Hippocampal formation (tissue), 2 donors: ENCODE measurements at regions not wholly inside any gene's neighbourhood (a gene's known extent, or its start where the extent isn't known, plus 50 kb on each side); places are given as distances from the start of the nearest gene placed in this dataset.
"Not testable (repeated sequence)": the region's sequence is repeated elsewhere in the genome, so short reads cannot be mapped to it uniquely, and the experiment has no call there.

Source experiments
- DNase-seq, 2 donors: peaks; one replicate each; lab custom pipeline; 2025; lab: John Stamatoyannopoulos, UW

DNA sequence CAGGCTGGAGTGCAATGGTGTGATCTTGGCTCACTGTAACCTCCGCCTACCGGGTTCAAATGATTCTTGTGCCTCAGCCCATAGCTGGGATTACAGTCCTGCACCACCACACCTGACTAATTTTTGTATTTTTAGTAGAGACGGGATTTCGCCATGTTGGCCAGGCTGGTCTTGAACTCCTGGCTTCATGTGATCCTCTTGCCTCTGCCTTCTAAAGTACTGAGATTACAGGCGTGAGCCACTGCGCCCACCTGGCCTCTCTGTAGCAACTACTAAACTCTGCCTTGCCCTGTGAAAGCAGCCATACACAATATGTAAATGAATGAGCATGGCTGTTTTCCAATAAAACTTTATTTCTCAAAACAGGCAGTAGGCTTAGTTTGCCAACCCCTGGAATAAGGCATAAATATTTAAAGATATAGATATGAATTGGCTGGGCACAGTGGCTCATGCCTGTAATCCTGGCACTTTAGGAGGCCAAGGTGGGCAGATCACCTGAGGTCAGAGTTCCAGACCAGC, 127.9 kb upstream of the ZNF217 start:
- DNase-seq = not testable (repeated sequence)

DNA sequence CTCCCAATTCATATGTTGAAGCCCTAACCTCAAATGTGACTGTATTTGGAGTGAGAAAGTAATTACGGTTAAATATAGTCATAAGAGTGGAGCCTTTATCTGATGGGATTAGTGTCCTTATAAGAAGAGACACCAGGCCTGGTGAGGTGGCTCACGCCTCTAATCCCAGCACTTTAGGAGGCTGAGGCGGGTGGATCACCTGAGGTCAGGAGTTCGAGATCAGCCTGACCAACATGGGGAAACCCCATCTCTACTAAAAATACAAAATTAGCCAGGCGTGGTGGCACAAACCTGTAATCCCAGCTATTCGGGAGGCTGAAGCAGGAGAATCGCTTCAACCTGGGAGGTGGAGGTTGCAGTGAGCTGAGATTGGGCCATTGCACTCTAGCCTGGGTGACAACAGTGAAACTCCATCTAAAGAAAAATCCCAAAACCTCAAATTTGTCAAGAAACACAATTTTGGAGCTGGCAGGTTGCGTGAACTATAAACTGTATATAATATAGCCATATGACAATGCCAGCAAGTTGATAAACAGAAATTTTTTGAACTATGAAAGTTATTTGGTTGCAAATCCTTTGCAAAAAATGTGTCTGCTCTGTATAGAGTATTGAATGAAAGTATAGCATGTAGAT, 125.6 kb upstream of the ZNF217 start:
- not testable (repeated sequence) for DNase-seq

DNA sequence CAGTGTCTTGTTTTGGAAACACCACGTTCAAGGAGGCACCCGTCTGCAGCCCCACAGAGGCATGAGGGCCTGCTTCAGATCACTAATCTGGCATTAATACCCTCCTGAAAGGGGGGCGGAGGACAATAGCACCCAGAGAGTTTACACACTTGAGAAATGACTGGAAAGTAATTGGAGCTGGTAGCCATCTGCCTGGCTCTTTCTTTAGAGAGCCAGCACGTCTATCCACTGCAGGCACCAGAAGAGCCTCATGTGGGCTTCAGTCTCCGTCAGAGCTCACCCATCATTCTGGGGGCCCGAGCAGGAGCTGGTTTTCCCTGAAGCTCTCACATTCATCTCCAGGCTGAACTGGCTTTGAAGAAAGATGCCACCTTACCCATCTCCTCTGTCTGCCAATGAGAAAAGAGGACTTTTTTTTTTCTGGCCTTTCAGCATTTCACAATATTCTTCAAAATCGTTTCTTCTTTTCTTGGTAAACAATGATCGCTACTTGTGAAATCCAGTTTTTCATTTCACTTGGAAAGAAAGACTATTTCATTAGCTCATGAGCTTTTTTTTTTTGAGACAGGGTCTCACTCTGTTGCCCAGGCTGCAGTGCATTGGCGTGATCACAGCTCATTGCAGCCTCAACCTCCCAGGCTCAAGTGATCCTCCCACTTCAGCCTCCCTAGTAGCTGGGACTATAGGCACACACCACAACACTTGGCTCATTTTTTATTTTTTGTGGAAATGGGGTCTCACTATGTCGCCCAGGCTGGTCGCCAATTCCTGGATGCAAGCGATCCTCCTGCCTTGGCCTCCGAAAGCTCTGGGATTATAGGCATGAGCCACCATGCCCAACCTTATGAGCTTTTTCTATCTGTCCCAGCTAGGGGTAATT, 124.7 kb upstream of the ZNF217 start:
- no peak for DNase-seq

DNA sequence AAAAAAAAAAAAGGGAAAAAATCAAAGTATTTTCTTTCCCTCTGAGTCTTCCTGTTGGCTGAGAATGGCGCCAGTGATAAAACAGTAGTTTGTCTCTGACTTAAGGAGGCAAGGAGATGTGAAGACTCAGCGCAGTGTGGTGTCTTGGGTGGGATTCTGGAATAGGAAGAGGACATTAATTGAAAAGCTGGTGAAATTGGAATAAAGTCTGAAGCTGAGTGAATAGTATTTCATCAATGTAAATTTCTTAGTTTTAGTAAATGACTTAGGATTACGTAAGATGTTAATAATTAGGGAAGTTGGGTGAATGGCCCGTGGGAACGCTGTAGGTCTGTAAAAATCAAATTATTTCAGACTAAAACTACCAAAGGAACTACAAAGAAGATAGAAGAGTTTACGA, 122.8 kb upstream of the ZNF217 start:
- DNase-seq = no peak

DNA sequence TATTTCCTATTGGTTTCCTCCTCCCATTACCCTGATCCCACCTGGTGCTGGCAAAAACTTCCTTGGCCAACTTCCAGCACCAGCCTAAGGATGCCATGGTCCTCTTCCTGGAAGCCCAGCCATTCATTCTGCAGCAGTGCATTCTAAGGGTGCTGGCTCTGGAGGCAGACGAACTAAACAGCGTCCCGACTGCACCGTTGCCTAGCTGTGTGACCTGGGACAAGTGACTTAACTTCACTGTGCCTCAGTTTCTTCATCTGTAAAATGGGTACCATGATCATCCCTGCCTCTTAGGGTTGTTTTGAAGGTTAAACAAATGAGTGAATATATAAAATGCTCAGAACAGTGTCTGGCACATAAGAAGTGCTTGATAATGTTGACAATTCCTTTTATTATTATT, 120.9 kb upstream of the ZNF217 start:
- DNase-seq = no peak

DNA sequence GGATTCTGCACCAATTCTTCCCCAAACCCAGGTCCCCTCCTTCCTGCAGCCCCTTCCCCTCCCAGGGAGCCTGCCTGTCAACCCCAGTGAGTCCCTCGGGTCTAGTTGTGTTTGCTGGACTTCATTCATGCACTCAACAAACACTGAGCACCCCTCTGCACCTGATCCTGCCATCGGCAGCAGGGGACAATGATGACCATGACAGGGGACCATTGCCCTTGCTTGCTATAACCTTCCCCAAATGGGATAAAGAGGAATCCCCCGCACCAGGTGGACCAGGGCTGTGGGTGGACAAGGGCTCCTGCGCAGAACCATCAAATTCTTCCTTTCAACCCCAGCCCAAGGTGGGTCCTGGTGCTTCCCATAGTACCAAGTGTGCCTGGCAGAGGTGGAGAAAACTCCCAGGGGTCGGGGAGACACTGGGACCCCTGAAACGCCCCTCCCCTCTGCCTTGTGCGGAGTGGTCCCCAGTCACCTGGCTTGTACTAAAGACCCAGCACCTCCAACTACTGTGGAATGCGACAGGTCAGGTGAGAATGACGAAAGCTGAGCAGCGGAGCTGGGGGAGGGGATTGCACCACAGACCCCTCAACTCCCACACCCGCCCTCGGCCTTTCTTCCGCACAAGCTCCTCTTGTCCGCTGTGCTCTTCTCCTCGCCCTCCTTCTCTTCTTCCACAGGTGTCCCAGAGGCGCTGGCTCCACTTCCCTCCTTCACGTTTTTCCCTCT, 119.9 kb upstream of the ZNF217 start:
- DNase-seq = no peak

DNA sequence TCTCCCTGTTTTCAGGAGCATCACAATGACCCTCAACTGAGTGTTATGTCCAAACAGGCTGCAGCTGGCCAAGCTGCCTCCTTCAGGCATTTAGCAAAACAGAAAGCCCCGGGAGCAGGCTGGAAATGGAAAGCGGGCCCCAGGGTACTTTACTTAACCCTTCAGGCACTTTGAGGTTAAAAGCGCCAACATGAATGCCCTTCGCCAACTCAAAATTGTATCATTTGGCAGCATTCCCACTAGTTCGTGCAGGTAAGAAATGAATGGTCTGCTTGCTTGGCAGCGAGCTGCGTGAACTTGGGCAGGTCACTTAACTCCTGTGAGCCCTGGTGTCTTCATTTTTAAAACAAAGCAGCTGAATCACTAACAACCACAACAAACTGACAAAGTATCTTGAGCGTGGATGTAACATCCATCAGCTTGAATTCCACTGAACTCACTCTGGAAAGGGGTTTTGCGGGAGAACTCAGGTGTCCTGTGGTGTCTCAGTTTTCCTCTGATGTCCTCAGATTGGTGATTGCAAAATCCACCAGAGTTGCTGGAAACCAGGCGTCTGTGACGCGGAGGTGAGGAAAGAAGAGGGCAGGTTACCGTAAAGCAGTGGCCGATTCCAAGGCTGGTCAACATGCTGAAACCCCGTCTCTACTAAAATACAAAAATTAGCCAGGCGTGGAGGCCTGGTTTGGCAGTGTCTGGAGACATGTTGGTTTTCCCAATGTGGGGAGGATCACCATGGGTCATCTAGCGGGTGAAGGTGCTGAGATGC, 118.8 kb upstream of the ZNF217 start:
- no peak for DNase-seq

DNA sequence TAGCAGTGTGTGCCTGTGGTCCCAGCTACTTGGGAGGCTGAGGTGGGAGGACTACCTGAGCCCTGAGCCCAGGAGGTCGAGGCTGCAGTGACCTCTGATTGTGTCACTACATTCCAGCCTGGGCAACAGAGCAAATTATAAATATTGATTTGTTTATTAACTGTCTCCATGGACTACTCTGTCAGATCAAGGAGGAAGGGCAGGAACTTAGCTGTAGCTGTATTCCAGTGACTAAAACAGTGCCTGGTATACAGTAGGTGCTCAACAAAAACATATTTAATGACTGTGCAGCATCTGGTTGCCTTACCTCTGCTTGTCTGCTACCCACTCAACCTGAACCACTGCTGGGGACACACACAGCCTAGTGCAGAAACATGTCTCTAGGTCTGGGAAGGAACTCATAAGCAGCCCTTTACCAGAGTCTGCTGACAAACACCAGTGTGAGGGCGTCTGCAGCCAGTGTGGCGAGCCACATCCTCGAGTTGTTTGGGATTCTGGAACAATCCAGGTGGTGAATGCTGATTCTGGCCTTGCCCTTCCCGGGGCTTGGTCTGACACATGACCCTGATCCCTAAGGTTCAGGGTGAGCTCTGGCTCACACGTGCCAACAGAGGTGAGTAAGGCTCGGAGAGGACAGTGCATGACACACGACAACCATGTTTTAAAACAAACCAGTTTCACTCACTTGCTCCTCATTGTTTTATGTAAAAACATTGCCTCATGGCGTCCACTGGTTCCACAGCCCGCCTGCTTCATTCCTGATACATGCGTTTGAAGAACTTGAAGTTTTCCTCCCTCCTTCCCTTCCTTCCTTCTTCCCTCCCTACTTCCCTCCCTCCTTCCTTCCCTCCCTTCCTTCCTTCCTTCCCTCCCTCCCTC, 117.9 kb upstream of the ZNF217 start:
- DNase-seq = no peak

DNA sequence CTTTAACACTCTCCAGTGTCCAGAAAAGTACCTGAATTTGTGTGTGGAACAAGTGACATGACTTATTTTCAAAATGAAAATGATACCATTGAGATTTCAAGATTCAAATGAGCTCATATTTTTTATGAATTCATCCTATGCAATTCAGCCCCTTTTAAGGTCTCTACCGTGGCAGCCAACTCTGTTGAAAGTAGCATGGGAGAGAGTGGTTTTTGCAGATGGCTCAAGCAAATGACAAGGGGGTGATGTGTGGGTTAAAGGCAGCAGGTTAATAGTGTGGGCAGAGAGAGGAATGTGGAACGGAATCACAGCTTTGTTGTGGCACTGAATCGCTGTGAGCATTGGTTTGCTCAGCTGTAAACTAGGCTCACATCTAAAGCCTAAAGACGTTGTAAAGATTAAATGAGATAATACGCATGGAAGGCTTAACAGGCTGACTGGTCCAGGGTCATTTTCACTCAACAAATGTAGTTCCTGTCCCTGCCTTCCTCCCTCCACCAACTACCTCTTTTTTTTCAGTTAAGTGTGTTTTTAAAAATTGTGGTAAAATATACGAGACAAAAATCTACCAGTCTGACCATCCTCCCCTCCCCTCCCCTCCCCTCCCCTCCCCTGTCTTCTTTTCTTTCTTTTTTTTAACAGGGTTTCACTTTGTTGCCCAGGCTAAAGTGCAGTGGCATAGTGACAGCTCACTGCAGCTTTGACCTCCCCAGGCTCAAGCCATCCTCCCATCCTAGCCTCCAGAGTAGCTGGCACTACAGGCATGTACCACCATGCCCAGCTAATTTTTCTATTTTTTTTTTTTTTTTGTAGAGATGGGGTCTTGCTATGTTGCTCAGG, 114.7 kb upstream of the ZNF217 start:
- no peak for DNase-seq

DNA sequence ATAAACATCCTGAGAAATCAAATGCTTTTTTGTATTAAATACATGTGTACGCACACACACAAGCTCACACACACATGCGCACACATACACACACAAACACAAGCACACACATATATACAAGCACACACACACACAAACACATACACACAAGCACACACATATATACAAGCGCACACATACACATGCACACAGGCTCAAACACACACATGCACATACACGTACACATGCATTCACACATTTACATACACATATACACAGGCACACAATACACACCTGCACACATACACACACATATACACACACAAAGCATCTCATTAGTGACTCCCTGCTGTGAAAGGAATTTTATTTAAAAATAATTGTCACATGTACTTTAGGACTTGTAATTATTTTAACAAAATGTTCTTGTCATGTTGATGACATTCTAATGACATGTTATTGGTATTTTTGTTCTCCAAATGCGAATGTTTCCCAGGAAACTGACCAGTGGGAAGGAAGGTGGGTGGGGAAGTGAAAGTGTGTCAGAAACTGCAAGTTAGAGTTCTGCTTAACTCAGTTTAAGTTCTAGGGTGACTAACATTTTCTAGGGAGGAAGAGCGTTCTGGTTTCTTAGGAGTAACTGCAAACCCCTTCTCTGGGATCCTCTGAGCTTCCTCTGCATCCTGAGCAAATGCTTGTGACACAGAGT, 113.9 kb upstream of the ZNF217 start:
- no peak for DNase-seq

DNA sequence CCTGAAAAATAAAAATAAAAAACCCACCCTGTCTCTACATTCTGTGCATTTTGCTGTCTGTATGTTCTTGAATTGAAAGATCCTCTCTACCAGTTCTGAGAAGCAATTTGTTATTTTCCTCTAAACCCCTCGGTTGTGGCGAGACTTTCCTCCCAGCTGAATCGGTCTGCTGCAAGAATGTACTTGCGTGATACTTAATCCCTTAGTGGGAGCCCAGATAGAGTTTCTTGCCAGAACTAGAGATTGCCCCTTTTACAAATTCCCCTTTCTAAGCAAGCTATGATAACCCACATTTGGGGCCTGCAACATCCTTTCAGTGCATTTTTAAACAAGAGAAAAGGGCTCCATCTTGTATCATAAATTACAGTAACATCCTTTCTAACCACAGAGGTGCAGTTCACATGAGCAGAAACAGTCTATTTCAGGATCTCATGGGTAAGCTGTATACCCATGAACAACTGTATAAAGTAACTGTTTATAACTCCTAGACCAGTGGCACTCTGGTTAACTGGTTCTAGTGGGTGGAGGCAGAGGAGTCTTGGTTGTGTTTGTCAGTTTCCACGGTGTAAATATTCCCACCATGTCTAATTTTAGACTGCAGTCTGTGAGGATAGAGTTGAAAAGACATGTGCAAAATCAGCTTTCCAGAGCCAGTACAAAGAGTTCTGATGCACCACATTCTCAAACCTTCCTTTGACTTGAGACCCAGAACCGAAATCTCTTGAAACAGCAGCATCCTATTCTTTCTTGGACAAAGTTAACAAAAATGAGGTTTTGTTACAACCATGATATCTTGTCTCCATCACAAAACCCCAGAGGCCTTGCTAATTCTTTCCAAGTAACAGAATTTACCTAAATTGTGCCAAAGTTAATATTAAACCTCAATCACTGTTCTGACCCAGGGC, 113.1 kb upstream of the ZNF217 start:
- no peak for DNase-seq

DNA sequence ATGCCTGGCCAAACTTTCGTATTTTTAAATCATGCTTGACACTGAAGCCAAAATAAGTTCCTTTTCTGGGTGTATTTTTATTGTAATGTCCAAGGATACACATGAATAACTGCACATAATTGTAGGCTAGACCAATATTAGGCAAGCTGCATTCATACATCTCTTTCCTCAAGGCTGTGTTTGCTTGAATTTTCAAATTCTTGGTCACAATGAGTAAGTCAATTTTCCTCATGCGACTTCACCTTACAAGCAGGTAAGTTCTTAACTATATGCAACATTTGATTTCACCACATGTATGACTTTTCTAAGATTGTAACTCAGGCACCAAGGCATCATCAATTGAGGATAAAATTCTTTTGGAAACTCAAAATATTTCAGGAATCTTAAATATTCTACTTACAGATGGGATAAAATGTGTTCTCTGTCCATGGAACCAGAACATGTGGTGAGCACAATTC, 112.4 kb upstream of the ZNF217 start:
- DNase-seq = no peak

DNA sequence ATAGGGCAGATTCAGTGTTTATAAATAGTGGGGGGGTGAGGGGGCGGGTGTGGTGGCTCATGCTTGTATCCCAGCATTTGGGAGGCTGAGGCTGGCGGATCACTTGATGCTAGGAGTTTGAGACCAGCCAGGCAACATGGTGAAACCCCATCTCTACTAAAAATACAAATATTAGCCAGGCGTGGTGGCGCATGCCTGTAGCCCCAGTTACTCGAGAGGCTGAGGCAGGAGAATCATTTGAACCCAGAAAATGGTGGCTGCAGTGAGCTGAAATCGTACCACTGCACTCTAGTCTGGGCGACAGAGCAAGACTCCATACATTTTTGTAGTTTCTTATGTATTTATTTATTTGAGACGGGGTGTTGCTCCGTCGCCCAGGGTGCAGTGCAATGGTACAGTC, 109.0 kb upstream of the ZNF217 start:
- DNase-seq = no peak

DNA sequence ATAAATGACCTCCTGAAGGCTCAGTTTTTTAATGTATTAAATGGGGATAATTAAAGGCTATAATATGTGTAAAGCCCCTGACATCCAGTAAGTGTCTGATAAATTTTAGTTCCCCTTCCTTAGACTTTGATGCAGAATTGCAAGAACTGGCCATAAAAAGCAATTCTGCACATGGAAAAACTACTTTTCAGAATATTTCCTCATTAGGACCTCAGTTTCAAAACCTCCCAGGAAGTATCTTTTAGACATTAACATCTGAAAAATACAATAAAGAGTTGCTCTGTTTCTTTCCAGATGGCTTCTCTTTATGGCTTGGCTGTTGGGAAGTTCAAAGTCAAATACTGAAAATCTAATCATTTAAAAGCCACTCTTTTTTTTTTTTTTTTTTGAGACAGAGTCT, 106.3 kb upstream of the ZNF217 start:
- no peak for DNase-seq

DNA sequence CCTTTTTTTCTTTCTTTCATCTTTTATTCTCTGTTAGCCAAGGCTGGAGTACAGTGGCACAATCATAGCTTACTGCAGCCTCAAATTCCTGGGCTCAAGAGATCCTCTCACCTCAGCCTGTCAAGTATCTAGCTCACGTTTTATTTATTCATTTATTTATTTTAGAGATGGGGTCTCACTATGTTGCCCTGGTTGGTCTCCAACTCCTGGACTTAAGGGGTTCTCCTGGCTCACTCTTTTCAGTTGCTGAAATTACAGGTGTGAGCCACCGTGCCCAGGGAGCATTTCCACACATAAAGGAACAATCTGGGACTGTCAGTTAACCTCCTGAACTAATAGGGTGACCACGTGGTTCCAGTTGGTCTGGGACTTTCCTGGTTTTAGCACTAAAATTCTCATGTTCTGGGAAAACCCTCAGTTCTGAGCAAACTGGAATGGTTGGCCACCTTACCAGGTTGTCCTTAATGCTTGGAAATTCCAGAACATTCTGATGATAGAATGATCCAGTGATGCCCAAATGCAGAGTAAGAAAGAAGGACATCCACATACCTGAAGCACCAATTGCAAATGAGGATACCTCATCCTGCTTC, 105.5 kb upstream of the ZNF217 start:
- no peak for DNase-seq

DNA sequence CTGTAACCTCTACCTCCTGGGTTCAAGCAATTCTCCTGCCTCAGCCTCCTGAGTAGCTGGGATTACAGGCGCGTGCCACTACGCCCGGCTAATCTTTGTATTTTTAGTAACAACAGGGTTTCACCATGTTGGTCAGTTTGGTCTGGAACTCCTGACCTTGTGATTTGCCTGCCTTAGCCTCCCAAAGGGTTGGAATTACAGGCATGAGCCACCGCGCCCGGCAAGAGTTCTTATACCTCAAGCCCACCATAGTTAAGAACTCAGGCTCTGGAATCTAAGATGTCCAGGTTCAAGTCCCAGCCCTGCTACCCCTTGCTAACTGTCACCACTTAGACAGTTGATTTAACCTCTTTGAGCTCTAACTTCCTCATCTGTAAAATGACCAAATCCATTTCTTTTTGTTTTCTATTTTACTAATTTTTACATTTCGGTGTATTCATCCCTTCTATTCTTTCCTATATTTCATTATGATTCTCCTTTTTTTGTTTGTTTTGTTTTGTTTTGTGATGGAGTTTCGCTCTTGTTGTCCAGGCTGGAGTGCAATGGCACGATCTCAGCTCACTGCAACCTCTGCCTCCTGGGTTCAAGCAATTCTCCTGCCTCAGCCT, 104.8 kb upstream of the ZNF217 start:
- no peak for DNase-seq

DNA sequence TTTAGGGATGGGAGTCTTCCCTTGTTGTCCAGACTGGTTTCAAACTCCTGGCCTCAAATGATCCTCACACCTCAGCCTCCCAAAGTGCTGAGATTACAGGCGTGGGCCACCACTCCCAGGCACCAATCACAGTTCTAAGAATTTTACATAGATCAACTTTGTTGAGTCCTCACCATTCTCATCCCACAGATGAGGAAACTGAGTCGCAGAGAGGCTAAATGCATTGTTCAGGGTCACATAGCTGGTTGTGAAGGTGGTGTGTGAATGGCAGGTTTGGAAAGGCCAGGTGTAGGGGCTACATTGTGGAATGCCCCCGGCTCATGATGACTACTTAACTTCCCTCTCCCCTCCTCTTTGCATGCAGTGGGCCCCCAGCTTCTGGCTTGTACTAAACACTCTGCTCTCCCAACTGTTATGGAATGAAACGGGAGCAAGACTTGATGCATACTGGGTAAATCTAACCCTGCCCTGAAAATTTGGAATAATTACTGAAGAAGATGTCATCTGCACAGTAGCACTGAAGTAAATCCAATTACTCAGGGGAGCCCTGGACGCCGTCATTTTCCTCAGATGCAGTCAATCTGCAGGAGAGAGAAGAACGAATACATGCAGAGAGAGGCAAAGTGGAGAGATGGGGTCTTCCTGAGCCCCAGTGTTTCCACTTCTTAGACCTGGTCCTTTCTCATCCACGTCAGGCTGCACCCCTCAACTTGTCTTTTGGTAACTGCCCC, 102.3 kb upstream of the ZNF217 start:
- no peak for DNase-seq
